Activated T-cell treated with anti-CD3 and anti-CD28 coated beads for 1 hour (primary cell): ENCODE measurements at regions not wholly inside any gene's neighbourhood (a gene's known extent, or its start where the extent isn't known, plus 50 kb on each side); places are given as distances from the start of the nearest gene placed in this dataset.
A peak's percentile ranks its signal among the peaks of the same experiment; 100 is the strongest.
"Not testable (repeated sequence)": the region's sequence is repeated elsewhere in the genome, so short reads cannot be mapped to it uniquely, and the experiment has no call there.

Source experiments
- DNase-seq: peaks from one replicate; pipeline ENCODE4 v3.0.0-alpha.2; 2020; ENCODE audit warnings: low read depth

- no peak for DNase-seq
These were observed 330.3 kb downstream of the BCOR start for GRCh38 chrX:39767446-39767845.

- DNase-seq: no peak
These were observed 328.0 kb downstream of the BCOR start for GRCh38 chrX:39769748-39770147.

GRCh38 chrX:39771089-39771488 lies 326.7 kb downstream of the BCOR start:
- DNase-seq: no peak

- peak; percentile 28 for DNase-seq
These were observed 325.5 kb downstream of the BCOR start for GRCh38 chrX:39772057-39772832.

- no peak for DNase-seq
These were observed 324.6 kb downstream of the BCOR start for GRCh38 chrX:39773150-39773549.

GRCh38 chrX:39773923-39774773 lies 323.6 kb downstream of the BCOR start:
- no peak for DNase-seq

GRCh38 chrX:39774774-39775328 lies 322.9 kb downstream of the BCOR start:
- DNase-seq: no peak

GRCh38 chrX:39777623-39778025 lies 320.1 kb downstream of the BCOR start:
- no peak for DNase-seq

GRCh38 chrX:39779952-39780783 lies 317.6 kb downstream of the BCOR start:
- no peak for DNase-seq

GRCh38 chrX:39782276-39782675 lies 315.5 kb downstream of the BCOR start:
- no peak for DNase-seq

- no peak for DNase-seq
These were observed 309.8 kb downstream of the BCOR start for GRCh38 chrX:39787999-39788398.

GRCh38 chrX:39788521-39788920 lies 309.2 kb downstream of the BCOR start:
- DNase-seq: no peak

- no peak for DNase-seq
These were observed 306.1 kb downstream of the BCOR start for GRCh38 chrX:39791691-39792090.

- DNase-seq: no peak
These were observed 302.2 kb downstream of the BCOR start for GRCh38 chrX:39795605-39796004.

GRCh38 chrX:39796856-39797255 lies 300.9 kb downstream of the BCOR start:
- no peak for DNase-seq

- DNase-seq: not testable (repeated sequence)
These were observed 299.3 kb downstream of the BCOR start for GRCh38 chrX:39798488-39798887.

- no peak for DNase-seq
These were observed 295.4 kb downstream of the BCOR start for GRCh38 chrX:39802354-39802753.

- no peak for DNase-seq
These were observed 294.9 kb downstream of the BCOR start for GRCh38 chrX:39802908-39803307.

- DNase-seq: no peak
These were observed 292.7 kb downstream of the BCOR start for GRCh38 chrX:39805022-39805421.

GRCh38 chrX:39805825-39806224 lies 291.9 kb downstream of the BCOR start:
- no peak for DNase-seq

- DNase-seq: no peak
These were observed 289.3 kb downstream of the BCOR start for GRCh38 chrX:39808471-39808917.

- no peak for DNase-seq
These were observed 288.4 kb downstream of the BCOR start for GRCh38 chrX:39809331-39809730.
